Body of pancreas (tissue), 4 donors: ENCODE measurements at regions not wholly inside any gene's neighbourhood (a gene's known extent, or its start where the extent isn't known, plus 50 kb on each side); places are given as distances from the start of the nearest gene placed in this dataset.

Source experiments
- POLR2A ChIP-seq, 3 donors: fragments of 450-650 bp; IDR thresholded peaks; one replicate each; pipeline ENCODE4 v1.6.1; 2016; ENCODE audit warnings: antibody characterized with exemption in 3 of 3, mild to moderate bottlenecking in 2 of 3
- TF ChIP-seq, protein P1 (sequence below), 7 experiments: fragments of 450-650 bp in 4 of 7; fragments of 200-600 bp in 3 of 7; sonication (generic) in 3 of 7; IDR thresholded peaks; one replicate each; pipeline ENCODE4 v1.5.1; 2016 to 2019; ENCODE audit warnings: antibody characterized with exemption in 7 of 7

DNA sequence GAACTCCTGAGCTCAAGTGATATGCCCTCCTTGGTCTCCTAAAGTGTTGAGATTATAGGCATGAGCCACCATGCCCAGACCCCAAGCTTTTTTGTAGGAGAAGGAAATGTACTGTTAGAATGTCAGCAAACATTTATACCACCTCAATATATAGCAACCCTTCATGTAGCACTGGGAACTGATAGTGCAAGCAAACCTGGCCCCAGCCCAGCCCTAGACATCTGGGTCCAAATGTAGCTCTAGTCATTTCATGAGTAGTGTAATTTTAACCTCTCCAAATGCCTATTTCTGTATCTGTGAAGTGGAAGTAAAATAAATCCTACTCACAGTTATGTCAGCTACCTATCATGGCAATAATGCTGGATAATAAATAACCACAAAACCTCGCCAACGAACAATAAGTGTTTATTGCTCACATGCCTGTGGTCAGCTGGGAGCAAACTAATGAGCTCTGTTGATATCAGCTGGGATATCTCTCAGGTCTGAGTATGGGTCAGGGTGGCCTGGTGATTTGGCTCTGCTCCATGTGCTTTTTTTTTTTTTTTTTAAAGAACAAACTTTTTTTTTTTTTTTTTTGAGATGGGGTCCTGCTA, 180.4 kb downstream of the CD8B2 start:
- TF ChIP-seq, protein P1, sequence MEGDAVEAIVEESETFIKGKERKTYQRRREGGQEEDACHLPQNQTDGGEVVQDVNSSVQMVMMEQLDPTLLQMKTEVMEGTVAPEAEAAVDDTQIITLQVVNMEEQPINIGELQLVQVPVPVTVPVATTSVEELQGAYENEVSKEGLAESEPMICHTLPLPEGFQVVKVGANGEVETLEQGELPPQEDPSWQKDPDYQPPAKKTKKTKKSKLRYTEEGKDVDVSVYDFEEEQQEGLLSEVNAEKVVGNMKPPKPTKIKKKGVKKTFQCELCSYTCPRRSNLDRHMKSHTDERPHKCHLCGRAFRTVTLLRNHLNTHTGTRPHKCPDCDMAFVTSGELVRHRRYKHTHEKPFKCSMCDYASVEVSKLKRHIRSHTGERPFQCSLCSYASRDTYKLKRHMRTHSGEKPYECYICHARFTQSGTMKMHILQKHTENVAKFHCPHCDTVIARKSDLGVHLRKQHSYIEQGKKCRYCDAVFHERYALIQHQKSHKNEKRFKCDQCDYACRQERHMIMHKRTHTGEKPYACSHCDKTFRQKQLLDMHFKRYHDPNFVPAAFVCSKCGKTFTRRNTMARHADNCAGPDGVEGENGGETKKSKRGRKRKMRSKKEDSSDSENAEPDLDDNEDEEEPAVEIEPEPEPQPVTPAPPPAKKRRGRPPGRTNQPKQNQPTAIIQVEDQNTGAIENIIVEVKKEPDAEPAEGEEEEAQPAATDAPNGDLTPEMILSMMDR (IDR thresholded peaks at IDR 0.05), result no peak
- no peak for TF ChIP-seq POLR2A (IDR thresholded peaks at IDR 0.05)
